Stimulated activated naive CD4-positive, alpha-beta T cell treated with Interleukin-2 at 50 U/mL for 16 hours (primary cell): ENCODE measurements at regions not wholly inside any gene's neighbourhood (a gene's known extent, or its start where the extent isn't known, plus 50 kb on each side); places are given as distances from the start of the nearest gene placed in this dataset.

Experiments used
- DNase-seq: peaks from one replicate; lab custom pipeline; 2025; lab: John Stamatoyannopoulos, UW

- DNase-seq: no peak
These were observed 342.5 kb upstream of the TGFBR2 start for GRCh38 chr3:30263925-30264313.

GRCh38 chr3:30266524-30266923 is 339.9 kb upstream of the TGFBR2 start:
- DNase-seq: no peak

DNA sequence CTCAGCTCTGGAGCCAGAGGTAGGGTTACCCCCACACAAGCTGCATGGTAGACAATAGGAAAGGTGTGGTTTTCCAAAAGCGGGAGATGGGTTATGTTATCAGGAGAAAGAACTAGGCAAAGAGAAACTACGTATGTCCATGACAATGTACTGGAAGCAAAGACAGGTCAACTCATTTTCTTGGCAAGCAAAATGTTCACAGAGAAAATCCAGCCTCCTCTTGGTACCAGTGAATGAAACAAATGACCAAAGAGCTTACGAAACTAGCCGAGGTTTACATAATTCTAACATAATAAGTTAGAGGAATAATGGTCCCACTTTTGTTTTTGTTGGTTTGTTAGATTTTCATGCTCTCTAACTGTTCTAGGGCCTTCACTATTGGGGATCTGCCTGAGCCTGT is 338.1 kb upstream of the TGFBR2 start:
- no peak for DNase-seq

GRCh38 chr3:30269751-30270445 is 336.5 kb upstream of the TGFBR2 start:
- no peak for DNase-seq

DNA sequence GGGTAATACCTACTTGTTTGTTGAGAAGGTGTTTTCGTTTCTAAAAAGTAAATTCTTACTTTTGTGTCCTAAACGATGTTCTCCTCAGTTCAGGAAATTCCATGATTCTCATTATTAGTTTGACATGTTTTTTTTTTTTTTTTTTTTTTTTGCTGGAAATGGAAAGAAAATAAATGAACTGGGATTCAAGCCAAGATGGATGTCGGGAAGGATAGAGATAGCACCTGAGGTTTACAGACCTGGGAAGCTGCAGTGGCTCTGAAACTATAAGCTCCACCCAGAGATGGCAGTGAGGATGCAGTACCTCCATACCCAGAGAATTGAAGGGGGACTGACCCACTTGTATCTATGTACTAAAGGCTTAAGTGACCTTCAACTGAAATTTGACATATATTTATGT is 334.6 kb upstream of the TGFBR2 start:
- no peak for DNase-seq

DNA sequence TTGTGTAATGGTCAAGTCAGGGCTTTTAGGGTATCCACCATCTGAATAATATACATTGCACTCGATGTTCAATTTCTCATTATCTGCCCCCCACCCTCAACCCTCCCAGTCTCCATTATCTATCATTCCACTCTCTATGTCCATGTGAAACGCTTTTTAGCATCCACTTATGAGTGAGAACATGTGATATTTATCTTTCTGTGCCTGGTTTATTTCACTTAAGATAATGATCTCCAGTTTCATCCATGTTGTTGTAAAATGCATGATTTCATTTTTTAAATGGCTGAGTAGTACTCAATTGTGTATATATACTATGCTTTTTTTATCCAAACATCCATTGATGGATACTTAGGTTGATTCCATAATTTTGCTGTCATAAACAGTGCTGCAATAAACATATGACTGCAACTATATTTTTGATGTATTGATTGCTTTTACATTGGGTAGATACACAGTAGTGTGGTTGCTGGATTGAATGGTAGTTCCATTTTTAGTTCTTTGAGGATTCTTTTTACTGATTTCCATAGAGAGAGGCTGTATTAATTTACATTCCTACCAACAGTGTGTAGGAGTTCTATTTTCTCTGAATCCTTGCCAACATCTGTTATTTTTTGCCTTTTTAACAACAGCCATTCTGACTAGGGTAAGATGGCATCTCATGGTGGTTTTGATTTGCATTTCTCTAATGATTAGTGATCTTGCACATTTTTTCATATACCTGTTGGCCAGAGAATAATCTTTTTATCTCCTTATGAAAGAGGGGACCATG is 332.9 kb upstream of the TGFBR2 start:
- DNase-seq: no peak

- no peak for DNase-seq
These were observed 328.9 kb upstream of the TGFBR2 start for GRCh38 chr3:30277494-30277893.

DNA sequence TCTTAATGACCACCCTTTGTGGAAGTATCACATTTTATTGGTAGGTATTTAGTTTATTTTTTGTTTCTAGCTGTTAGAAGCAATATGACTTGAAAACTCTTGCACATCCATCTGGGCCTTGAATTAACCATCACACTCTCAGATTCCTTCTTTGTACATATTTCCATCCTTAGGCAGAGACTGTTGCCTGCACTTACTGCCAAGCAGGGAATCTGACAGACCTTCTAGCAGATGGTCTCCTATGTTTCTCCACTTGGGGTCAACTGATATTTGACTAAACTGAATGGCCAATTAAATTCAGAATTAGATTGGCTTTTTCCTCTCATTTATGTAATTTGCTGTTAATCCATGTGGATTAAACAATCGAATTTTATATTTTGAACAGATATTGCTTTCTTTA is 324.9 kb upstream of the TGFBR2 start:
- no peak for DNase-seq

DNA sequence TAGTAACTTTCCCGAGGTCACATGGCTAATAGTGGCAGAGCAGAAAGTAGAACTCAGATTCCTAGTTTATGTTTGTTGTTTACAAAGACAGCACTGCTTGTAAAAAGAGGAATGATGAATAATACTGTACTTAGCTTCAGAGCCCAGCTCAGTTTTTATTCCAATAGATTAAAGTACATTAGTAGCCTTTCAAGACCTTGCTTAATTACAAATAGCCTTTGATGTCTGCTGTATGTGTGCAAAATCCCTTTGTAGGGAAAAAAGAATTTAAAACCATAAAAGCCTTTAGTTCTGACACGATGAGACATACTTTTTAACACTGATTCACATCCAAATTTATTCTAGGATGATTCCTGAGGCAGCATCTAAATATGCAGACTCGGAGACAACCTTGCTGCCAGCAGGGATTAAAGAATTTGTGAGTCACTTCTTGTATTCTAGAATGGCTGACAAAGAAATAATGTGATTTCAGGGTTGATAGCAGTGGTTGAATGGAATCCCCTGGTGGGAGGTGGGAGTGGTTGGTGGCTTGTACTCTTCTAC is 324.2 kb upstream of the TGFBR2 start:
- no peak for DNase-seq

- DNase-seq: no peak
These were observed 321.0 kb upstream of the TGFBR2 start for GRCh38 chr3:30285188-30286006.

- no peak for DNase-seq
These were observed 320.3 kb upstream of the TGFBR2 start for GRCh38 chr3:30286007-30286669.

DNA sequence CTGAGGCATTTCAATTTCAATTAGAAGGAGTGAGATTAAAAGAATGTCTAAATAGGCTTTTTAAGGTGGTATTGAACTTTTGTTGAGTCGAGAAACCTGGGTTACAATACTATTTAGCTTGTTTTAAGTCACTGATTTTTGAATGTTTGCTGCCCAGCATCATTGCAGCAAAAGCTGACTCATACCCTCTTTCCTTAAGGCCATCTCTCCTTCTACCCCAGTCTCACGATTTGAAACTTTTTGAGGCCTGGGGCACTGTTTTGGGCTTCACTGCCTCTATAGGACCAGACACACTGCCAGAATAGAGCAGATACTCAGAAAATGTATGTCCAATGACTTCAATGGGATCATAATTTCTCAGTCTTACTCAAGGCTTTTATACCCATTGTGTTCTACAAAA is 319.6 kb upstream of the TGFBR2 start:
- DNase-seq: no peak

DNA sequence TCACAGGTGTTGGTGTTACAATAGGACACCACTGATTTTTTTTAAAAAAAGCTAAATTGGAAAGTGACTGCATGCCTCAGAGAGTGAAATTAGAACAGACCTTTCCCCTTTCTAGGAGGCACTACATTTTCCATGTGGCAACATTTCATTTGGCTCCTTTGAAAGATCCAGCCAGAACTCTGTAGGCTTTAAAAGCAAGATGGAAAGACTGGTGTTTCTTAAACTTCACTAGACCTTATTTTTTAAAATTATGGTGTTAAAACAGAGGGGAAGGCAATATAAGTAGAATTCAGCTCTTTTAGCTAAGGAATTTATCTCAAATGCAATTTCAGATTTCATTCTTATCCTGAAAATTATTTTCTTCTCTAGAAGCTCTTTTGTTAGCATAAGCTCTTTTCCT is 317.6 kb upstream of the TGFBR2 start:
- DNase-seq: no peak

- no peak for DNase-seq
These were observed 317.1 kb upstream of the TGFBR2 start for GRCh38 chr3:30289324-30289723.

DNA sequence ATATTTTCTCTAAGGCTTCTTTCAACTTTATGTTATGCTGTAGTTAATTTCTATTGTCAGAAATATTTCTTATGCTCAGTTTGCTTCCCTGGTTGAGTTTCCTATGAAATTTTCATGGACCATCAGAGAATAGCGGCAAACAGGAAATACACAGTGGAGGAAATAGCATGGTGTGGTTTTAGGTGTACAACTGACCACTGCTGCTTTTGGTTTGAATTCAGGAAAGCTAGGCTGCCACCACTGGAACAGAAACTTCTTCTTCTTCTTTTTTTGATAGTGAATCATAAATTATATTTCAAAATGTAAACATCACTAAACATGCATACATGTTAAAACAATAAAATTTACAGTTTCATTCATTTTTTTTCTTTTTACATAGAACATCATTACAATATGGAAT is 316.6 kb upstream of the TGFBR2 start:
- DNase-seq: no peak

GRCh38 chr3:30290479-30290878 is 315.9 kb upstream of the TGFBR2 start:
- no peak for DNase-seq

GRCh38 chr3:30292192-30292893 is 314.1 kb upstream of the TGFBR2 start:
- no peak for DNase-seq

GRCh38 chr3:30293621-30294240 is 312.7 kb upstream of the TGFBR2 start:
- DNase-seq: no peak

GRCh38 chr3:30294241-30294667 is 312.1 kb upstream of the TGFBR2 start:
- DNase-seq: no peak

DNA sequence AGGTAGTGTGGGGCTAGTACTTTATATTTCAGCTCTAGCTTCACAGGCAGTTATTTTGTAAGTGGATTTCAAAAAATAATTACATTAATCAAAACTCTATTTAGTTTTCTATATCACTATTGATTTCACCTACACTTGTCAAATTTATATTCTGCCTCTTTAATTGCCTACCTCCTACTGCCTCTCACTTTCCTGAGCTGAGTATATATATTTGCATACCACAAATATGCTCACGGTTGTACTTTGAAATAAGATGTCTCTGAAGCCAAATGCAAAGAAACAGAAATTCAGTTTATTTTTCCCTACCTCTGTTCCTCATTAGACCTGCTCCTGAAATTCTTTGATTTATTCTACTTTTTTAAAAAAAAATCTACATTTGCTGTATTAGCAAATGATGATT is 309.3 kb upstream of the TGFBR2 start:
- DNase-seq: no peak
